HG02840 (cell line): ENCODE measurements at regions not wholly inside any gene's neighbourhood (a gene's known extent, or its start where the extent isn't known, plus 50 kb on each side); places are given as distances from the start of the nearest gene placed in this dataset.
"Not testable (repeated sequence)": the region's sequence is repeated elsewhere in the genome, so short reads cannot be mapped to it uniquely, and the experiment has no call there.

Experiments
- ATAC-seq: cut with Tn5 transposase; IDR thresholded peaks from one replicate; pipeline ENCODE4 v1.9.1; 2021; ENCODE audit warnings: mild to moderate bottlenecking, moderate library complexity, moderate number of reproducible peaks; ENCODE audit not compliant: unreplicated experiment, low FRiP score

- ATAC-seq = no peak
These were observed 77.3 kb downstream of the PPCDC start for GRCh38 chr15:75100679-75101078.

GRCh38 chr15:75104804-75105557 lies 81.6 kb downstream of the PPCDC start:
- no peak for ATAC-seq

- no peak for ATAC-seq
These were observed 84.1 kb downstream of the PPCDC start for GRCh38 chr15:75107516-75107907.

GRCh38 chr15:75107908-75108838 lies 84.8 kb downstream of the PPCDC start:
- ATAC-seq = no peak

- no peak for ATAC-seq
These were observed 85.8 kb downstream of the PPCDC start for GRCh38 chr15:75109021-75109735.

- no peak for ATAC-seq
These were observed 86.3 kb downstream of the PPCDC start for GRCh38 chr15:75109736-75110130.

- ATAC-seq = no peak
These were observed 89.0 kb downstream of the PPCDC start for GRCh38 chr15:75112278-75112847.

- ATAC-seq = peak; percentile 56
These were observed 88.7 kb upstream of the C15orf39 start for GRCh38 chr15:75112848-75113492.

- ATAC-seq = no peak
These were observed 87.4 kb upstream of the C15orf39 start for GRCh38 chr15:75114327-75114726.

- ATAC-seq = no peak
These were observed 86.9 kb upstream of the C15orf39 start for GRCh38 chr15:75114796-75115195.

GRCh38 chr15:75115411-75115913 lies 86.2 kb upstream of the C15orf39 start:
- ATAC-seq = not testable (repeated sequence)

GRCh38 chr15:75116143-75116542 lies 85.5 kb upstream of the C15orf39 start:
- not testable (repeated sequence) for ATAC-seq

GRCh38 chr15:75117993-75118392 lies 83.7 kb upstream of the C15orf39 start:
- ATAC-seq = no peak

GRCh38 chr15:75119312-75119711 lies 82.4 kb upstream of the C15orf39 start:
- not testable (repeated sequence) for ATAC-seq

GRCh38 chr15:75121491-75121890 lies 80.2 kb upstream of the C15orf39 start:
- no peak for ATAC-seq

- ATAC-seq = no peak
These were observed 78.3 kb upstream of the C15orf39 start for GRCh38 chr15:75123395-75123794.

GRCh38 chr15:75124278-75124677 lies 77.4 kb upstream of the C15orf39 start:
- ATAC-seq = not testable (repeated sequence)

- no peak for ATAC-seq
These were observed 75.7 kb upstream of the C15orf39 start for GRCh38 chr15:75125935-75126334.

- ATAC-seq = no peak
These were observed 74.7 kb upstream of the C15orf39 start for GRCh38 chr15:75126864-75127580.
